LoVo (cell line): ENCODE measurements at regions not wholly inside any gene's neighbourhood (a gene's known extent, or its start where the extent isn't known, plus 50 kb on each side); places are given as distances from the start of the nearest gene placed in this dataset.

ENCODE experiments used
- DNase-seq: peaks from one replicate; pipeline ENCODE4 v3.0.0-alpha.2; 2016; ENCODE audit warnings: low spot score

- DNase-seq: no peak
Measured at GRCh38 chr14:104356020-104356737, 217.8 kb downstream of the KIF26A start.

- no peak for DNase-seq
Measured at GRCh38 chr14:104356738-104357688, 218.6 kb downstream of the KIF26A start.

GRCh38 chr14:104357689-104358527, 219.5 kb downstream of the KIF26A start:
- DNase-seq: no peak

GRCh38 chr14:104358528-104359300, 220.3 kb downstream of the KIF26A start:
- no peak for DNase-seq

GRCh38 chr14:104359301-104359968, 220.1 kb upstream of the C14orf180 start:
- no peak for DNase-seq

GRCh38 chr14:104359969-104360442, 219.6 kb upstream of the C14orf180 start:
- no peak for DNase-seq

GRCh38 chr14:104360501-104360900, 219.1 kb upstream of the C14orf180 start:
- DNase-seq: no peak

- DNase-seq: no peak
Measured at GRCh38 chr14:104361101-104361591, 218.4 kb upstream of the C14orf180 start.

- DNase-seq: no peak
Measured at GRCh38 chr14:104361921-104362681, 217.5 kb upstream of the C14orf180 start.

- no peak for DNase-seq
Measured at GRCh38 chr14:104362761-104363605, 216.6 kb upstream of the C14orf180 start.

GRCh38 chr14:104363891-104364760, 215.4 kb upstream of the C14orf180 start:
- DNase-seq: no peak

- DNase-seq: no peak
Measured at GRCh38 chr14:104364830-104365229, 214.7 kb upstream of the C14orf180 start.

- DNase-seq: no peak
Measured at GRCh38 chr14:104366931-104367865, 212.4 kb upstream of the C14orf180 start.

GRCh38 chr14:104367866-104368750, 211.5 kb upstream of the C14orf180 start:
- DNase-seq: no peak

- DNase-seq: no peak
Measured at GRCh38 chr14:104368751-104369100, 210.8 kb upstream of the C14orf180 start.

- DNase-seq: no peak
Measured at GRCh38 chr14:104369208-104369607, 210.4 kb upstream of the C14orf180 start.
